ENCODE measurements at regions not wholly inside any gene's neighbourhood (a gene's known extent, or its start where the extent isn't known, plus 50 kb on each side); places are given as distances from the start of the nearest gene placed in this dataset.
A peak's percentile ranks its signal among the peaks of the same experiment; 100 is the strongest.
"Not testable (repeated sequence)": the region's sequence is repeated elsewhere in the genome, so short reads cannot be mapped to it uniquely, and the experiment has no call there.

- no peak for DNase-seq
Observed at GRCh38 chr6:12525276-12525675, 191.3 kb upstream of the PHACTR1 start.

GRCh38 chr6:12527339-12527738 is 189.2 kb upstream of the PHACTR1 start:
- no peak for DNase-seq

- no peak for DNase-seq
Observed at GRCh38 chr6:12528136-12528535, 188.4 kb upstream of the PHACTR1 start.

GRCh38 chr6:12528581-12529363 is 187.8 kb upstream of the PHACTR1 start:
- no peak for DNase-seq

- no peak for DNase-seq
Observed at GRCh38 chr6:12529364-12530019, 187.1 kb upstream of the PHACTR1 start.

GRCh38 chr6:12530345-12530744 is 186.2 kb upstream of the PHACTR1 start:
- DNase-seq: no peak

GRCh38 chr6:12533586-12533985 is 183.0 kb upstream of the PHACTR1 start:
- DNase-seq: peak; percentile 56

- DNase-seq: no peak
Observed at GRCh38 chr6:12534069-12534853, 182.3 kb upstream of the PHACTR1 start.

GRCh38 chr6:12535586-12536314 is 180.8 kb upstream of the PHACTR1 start:
- no peak for DNase-seq

- DNase-seq: no peak
Observed at GRCh38 chr6:12536416-12536815, 180.2 kb upstream of the PHACTR1 start.

- no peak for DNase-seq
Observed at GRCh38 chr6:12537389-12537788, 179.2 kb upstream of the PHACTR1 start.

GRCh38 chr6:12538881-12539357 is 177.6 kb upstream of the PHACTR1 start:
- no peak for DNase-seq

- DNase-seq: not testable (repeated sequence)
Observed at GRCh38 chr6:12542319-12543115, 174.1 kb upstream of the PHACTR1 start.

- no peak for DNase-seq
Observed at GRCh38 chr6:12543953-12544352, 172.6 kb upstream of the PHACTR1 start.

GRCh38 chr6:12544821-12545565 is 171.6 kb upstream of the PHACTR1 start:
- DNase-seq: no peak

GRCh38 chr6:12545619-12546409 is 170.8 kb upstream of the PHACTR1 start:
- no peak for DNase-seq

- no peak for DNase-seq
Observed at GRCh38 chr6:12546410-12547002, 170.1 kb upstream of the PHACTR1 start.

GRCh38 chr6:12548526-12548925 is 168.0 kb upstream of the PHACTR1 start:
- DNase-seq: no peak

GRCh38 chr6:12549445-12549844 is 167.1 kb upstream of the PHACTR1 start:
- DNase-seq: not testable (repeated sequence)

- DNase-seq: not testable (repeated sequence)
Observed at GRCh38 chr6:12554820-12555219, 161.7 kb upstream of the PHACTR1 start.

Data from hematopoietic multipotent progenitor cell treated with erythropoietin and hydrocortisone succinate and interleukin-3 and kit ligand, for 4 days (in vitro differentiated cells).